ENCODE measurements at regions not wholly inside any gene's neighbourhood (a gene's known extent, or its start where the extent isn't known, plus 50 kb on each side); places are given as distances from the start of the nearest gene placed in this dataset.
A peak's percentile ranks its signal among the peaks of the same experiment; 100 is the strongest.

DNA sequence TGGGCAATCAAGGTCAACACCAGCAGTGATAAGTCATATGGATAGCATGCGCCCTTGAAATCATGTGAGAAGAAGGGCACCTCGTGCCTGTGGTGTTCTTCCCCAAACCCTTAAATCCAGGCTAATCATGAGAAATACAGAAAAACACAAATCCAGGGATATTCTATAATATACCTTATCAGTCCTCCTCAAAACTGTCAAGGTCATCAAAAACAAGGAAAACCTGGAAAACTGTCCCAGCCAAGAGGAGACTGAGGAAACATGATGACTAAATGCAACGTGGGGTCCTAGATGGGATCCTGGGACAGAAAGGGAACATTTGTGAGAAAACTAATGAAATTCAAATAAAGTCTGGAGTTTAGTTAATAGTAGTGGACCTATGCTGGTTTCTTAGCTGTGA lies 201.8 kb upstream of the FAM9B start:
- WGBS, 2 experiments (ENCODE audit: extremely low coverage in 2 of 2, insufficient read length in 1 of 2): no CpG with 5 or more reads among the region's 3 CpGs
- Histone ChIP-seq H2AK5ac (ENCODE audit: low read depth, low read length) (no peak overlapping the region), H2BK15ac (ENCODE audit: low read depth, low read length) (no peak overlapping the region), H3K9ac (ENCODE audit: low read depth, low read length) (no peak overlapping the region), H3K4ac (ENCODE audit: low read depth, low read length) (no peak overlapping the region), H3K23ac (ENCODE audit: low read depth, low read length) (no peak overlapping the region), H3K56ac (ENCODE audit: extremely low read depth, insufficient read depth, low read length) (no peak overlapping the region), H2BK20ac (ENCODE audit: low read depth, low read length) (no peak overlapping the region), H2AFZ (replicated peaks; ENCODE audit: low read length, poor library complexity) (no peak overlapping the region), H2BK5ac (ENCODE audit: low read depth, low read length, poor library complexity, severe bottlenecking) (no peak overlapping the region), H3K79me1 (ENCODE audit: low read depth in 1 of 2, low read length in 2 of 2) (no peaks in the 10 kb centered on the region), H3K14ac (replicated peaks; ENCODE audit: low read depth, low read length) (no peak overlapping the region), H3K9me1 (ENCODE audit: insufficient read depth, low read length) (no peaks in the 10 kb centered on the region), H3K27ac (ENCODE audit: insufficient read depth, low read length) (no peak overlapping the region), H2AK9ac (replicated peaks; ENCODE audit: low read depth, low read length, poor library complexity) (no peak overlapping the region), H4K5ac (ENCODE audit: low read depth, low read length) (no peak overlapping the region), H3K4me2 (ENCODE audit: low read depth, low read length) (no peak overlapping the region), H3K9me3 (ENCODE audit: control insufficient read depth, insufficient read depth, low read length) (0 out of 2 replicates have a peak, but pooled peaks cover 3% of the 10 kb centered on the region), H3K36me3 (ENCODE audit: control insufficient read depth, insufficient read depth, low read length) (no peaks in the 10 kb centered on the region), H3K4me1 (ENCODE audit: control insufficient read depth, insufficient read depth, low read length) (no peaks in the 10 kb centered on the region), H3K4me3 (ENCODE audit: insufficient read depth, low read depth, low read length) (no peak overlapping the region), H4K91ac (ENCODE audit: insufficient read depth, low read depth, low read length) (no peak overlapping the region), H2BK120ac (ENCODE audit: low read depth, low read length) (no peak overlapping the region), H3K27me3 (ENCODE audit: control insufficient read depth, insufficient read depth, low read length) (no peaks in the 10 kb centered on the region; the same call in 1 of the 2 replicates), H4K20me1 (ENCODE audit: insufficient read depth, low read length) (no peaks in the 10 kb centered on the region), H4K8ac (ENCODE audit: low read depth in 2 of 2, low read length in 2 of 2) (no peak overlapping the region), H3K18ac (ENCODE audit: low read depth, low read length) (no peak overlapping the region)
- CTCF ChIA-PET: no interaction called here
- no TSS peak for BruUV-seq (replicated peaks)
- POLR2A ChIA-PET (ENCODE audit: unreplicated experiment): no interaction called here
- in situ Hi-C loops (cut with MboI; ENCODE audit: low sequenced_read_pairs) (no loop called here), dilution Hi-C loops (cut with HindIII; ENCODE audit: low sequenced_read_pairs, unreplicated experiment) (no loop called here), intact Hi-C loops (cut with micrococcal nuclease) (no loop called here)
- DNase-seq: no peak
- TF ChIP-seq MAFK (IDR thresholded peaks at IDR 0.05; ENCODE audit: low read depth, low read length) (peak; percentile 58), POLR2A (IDR thresholded peaks at IDR 0.05; ENCODE audit: low read depth, low read length) (no peak)
- no peak for ATAC-seq (ENCODE audit: low read depth)

All from IMR-90 (cell line).